Epidermal melanocyte (primary cell): ENCODE measurements at regions not wholly inside any gene's neighbourhood (a gene's known extent, or its start where the extent isn't known, plus 50 kb on each side); places are given as distances from the start of the nearest gene placed in this dataset.
"Not testable (repeated sequence)": the region's sequence is repeated elsewhere in the genome, so short reads cannot be mapped to it uniquely, and the experiment has no call there.

Experiments
- DNase-seq: peaks from one replicate; pipeline ENCODE4 v3.0.0; 2011; ENCODE audit warnings: low spot score; ENCODE audit not compliant: insufficient read length

DNA sequence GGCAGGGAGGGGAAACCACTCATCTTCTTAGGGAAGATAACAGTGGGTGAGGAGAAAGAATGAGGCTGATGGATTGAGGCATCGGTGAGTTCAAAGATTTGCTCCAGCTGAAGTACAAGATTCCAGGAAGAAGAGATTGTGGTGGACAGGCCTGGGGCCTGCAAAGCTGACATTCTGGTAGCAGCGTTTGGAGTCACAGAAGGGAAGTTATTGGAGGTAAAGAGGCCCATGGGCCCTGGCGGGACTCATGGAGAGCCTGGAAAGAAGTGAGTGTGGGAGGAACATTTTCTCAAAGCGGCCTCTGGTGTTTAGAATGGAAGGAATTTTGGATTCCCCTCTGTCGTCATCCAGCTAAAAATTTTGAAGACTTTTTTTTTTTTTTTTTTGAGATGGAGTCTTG, 160.0 kb upstream of the KLF6 start:
- DNase-seq, result no peak

GRCh38 chr10:3944591-3944990, 159.6 kb upstream of the KLF6 start:
- no peak for DNase-seq

GRCh38 chr10:3943695-3944257, 158.8 kb upstream of the KLF6 start:
- DNase-seq, result no peak

DNA sequence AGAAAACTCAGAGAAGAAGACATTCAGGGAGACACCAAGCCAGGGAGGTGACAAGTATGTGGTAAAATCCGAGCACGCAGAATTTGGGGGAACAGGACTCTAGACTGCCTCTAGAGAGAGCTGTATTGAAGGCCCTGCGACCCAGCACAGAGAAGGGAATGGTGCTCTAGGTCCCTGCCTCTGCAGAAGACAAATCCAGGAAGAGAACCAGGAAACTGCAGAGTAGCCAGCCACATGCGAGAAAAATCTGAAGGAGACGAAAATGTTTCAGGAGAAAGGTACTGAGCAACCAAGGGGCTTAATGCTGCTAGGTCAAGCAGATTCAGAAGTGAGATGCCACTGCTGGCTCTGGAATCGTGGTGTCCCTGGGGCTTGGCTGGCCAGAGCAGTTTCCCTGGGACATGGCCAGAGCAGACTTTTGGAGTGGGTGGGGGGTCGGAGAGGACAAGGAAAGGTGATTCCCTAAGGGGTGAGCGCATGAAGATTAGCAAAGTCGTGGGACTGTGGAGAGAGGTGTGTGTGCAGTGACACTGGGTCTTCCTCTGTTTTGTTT, 158.0 kb upstream of the KLF6 start:
- no peak for DNase-seq

- no peak for DNase-seq
Observed at GRCh38 chr10:3941676-3942075, 156.7 kb upstream of the KLF6 start.

DNA sequence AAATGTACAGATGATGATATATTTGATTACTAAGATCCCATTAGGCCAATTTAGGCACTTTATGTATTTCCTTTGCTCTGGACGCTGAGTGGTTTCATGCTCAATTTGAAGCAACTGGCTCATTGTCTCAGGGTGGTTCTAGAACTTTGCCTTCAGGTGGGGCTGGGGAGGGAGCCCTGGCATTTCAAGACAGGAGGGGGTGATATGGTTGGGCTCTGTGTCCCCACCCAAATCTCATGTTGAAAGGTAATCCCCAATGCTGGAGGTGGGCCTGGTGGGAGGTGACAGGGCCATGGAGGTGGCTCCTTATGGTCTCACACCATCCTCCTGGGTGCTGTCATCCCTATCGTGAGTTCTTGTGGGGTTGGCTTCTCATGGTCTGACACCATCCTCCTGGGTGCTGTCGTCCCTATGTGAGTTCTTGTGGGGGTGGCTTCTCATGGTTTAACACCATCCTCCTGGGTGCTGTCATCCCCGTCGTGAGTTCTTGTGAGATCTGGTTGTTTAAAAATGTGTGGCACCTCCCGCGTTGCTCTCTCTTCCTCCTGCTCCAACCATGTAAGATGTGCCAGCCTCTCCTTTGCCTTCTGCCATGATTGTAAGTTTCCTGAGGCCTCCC, 151.5 kb upstream of the KLF6 start:
- DNase-seq, result no peak

GRCh38 chr10:3935933-3936359, 150.9 kb upstream of the KLF6 start:
- peak; percentile 31 for DNase-seq

- DNase-seq, result peak; percentile 62
Observed at GRCh38 chr10:3935141-3935540, 150.1 kb upstream of the KLF6 start.

- no peak for DNase-seq
Observed at GRCh38 chr10:3933733-3934132, 148.7 kb upstream of the KLF6 start.

- DNase-seq, result no peak
Observed at GRCh38 chr10:3932597-3933375, 147.8 kb upstream of the KLF6 start.

DNA sequence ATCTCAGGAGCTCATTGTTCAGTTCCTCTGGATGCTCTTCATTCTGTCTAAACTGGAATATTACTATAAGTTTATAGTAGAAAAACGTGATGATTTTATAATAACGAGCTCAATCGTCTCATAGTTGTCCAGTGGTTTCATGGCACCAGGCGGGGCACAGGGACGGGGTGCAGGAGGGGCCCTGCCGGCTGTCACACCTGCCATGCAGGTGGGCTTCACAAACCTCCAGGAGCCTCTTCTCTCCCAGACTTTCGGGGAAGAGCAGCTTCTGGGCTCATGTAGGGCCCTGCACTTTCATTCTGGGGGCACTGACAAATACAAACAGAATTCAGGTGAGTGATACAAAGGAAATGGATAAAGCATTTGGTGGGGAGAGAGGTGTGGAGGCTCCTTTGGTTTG, 146.9 kb upstream of the KLF6 start:
- DNase-seq, result no peak

- DNase-seq, result no peak
Observed at GRCh38 chr10:3931224-3931623, 146.2 kb upstream of the KLF6 start.

- no peak for DNase-seq
Observed at GRCh38 chr10:3928569-3928968, 143.6 kb upstream of the KLF6 start.

- no peak for DNase-seq
Observed at GRCh38 chr10:3928078-3928477, 143.1 kb upstream of the KLF6 start.

DNA sequence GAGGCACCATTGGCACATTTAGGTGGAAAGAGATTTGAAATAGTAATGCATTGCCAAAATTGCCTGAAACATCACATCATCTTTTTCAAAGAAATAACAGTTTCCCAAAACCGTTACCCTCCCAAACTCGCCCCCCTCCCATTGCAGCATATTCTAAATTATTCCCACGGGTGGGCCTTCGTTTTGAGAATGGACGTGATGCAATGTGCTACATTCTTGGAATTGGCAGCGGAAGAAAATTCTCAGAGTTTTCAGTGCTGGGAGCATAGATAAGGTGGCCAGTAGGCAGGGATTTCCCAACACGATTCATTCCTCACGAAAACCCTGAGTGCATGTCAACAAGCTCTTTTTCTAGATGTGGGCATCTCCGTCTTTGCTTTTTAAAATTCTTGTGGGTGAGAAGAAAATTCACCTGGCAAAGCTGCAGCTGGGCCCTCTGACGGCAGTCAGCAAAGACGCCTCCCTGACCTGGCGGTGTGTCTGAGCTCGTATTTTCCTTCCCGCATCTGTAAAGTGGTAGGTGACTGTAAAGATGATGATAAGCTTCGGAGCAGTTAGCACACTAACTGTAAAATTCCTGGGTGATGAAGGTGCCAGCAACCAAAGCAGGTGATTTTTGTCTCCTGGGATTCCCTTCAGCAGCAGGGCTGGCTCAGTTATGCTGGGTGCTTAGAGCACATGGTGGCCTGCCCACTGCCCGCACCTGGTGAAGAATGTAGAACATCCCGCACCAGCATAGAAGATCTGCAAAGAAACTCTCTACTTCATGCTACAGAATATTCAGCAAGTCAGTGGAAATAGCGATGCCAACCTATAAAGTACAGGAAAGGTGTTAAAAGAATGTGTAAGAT, 141.9 kb upstream of the KLF6 start:
- DNase-seq, result no peak

DNA sequence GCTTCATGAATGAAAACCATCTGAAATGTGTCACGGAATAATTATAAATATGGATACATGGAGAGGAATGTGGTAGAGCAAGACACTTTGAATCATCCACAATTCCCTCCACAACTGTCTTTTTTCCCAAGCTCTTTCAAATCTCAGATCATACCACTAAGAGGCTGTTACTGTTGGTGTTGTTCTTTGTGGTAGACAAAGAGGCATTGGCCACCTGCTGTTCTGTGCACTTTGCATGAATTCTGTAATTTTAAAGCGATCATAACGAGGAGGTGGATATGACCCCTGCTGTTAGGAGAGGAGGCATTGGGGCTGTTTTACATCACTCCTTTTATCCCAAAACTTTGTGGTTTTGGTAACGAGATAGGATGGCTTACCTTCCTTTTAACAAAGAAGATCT, 141.2 kb upstream of the KLF6 start:
- no peak for DNase-seq

- no peak for DNase-seq
Observed at GRCh38 chr10:3925184-3925583, 140.2 kb upstream of the KLF6 start.

- no peak for DNase-seq
Observed at GRCh38 chr10:3924344-3924743, 139.3 kb upstream of the KLF6 start.

GRCh38 chr10:3923033-3923432, 138.0 kb upstream of the KLF6 start:
- DNase-seq, result no peak

DNA sequence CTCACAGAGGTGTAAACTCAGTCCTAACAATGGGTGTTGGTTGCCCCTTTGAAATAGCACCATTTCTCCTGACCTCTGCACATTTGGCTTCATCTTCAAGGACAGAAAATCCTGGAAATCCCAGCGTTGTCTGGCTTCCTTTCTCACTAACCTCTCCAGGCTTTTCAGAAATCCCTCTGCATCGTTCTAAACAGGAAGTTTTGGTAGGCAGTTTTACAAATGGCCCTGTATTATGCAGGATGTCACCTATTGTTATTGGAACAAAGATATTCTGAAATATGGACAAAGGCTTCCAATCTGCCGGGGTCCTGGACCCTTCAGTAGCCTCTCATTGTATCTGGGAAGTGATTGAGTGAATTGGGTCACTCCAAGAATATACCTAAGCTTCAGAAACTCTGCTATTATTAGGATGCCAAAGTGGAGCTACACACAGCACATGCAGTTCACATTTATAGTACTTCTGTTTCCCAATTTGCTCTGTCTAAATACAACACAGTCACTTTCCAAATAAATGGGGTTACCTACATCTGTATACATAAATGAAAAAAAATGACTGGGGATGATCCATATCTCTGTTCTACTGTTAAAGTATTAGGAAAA, 134.8 kb upstream of the KLF6 start:
- no peak for DNase-seq

DNA sequence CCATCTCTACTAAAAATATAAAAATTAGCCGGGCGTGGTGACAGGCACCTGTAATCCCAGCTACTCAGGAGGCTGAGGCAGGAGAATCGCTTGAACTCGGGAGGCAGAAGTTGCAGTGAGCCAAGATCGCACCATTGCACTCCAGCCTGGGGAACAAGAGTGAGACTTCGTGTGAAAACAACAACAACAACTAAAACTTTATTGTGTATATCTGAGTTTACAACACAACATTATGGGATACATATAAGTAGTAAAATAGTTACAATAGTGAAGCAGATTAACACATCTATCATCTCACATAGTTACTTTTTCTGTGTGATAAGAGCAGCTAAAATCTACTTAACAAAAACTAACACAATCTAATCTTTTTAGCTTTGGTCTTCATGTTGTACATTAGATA, 132.4 kb upstream of the KLF6 start:
- DNase-seq, result not testable (repeated sequence)
